PC-3 (cell line): ENCODE measurements at regions not wholly inside any gene's neighbourhood (a gene's known extent, or its start where the extent isn't known, plus 50 kb on each side); places are given as distances from the start of the nearest gene placed in this dataset.
A peak's percentile ranks its signal among the peaks of the same experiment; 100 is the strongest.

Experiments used
- EZH2 ChIP-seq: fragments of 300-600 bp; sonication (generic); IDR thresholded peaks from one replicate; pipeline ENCODE4 v1.6.1; 2017; ENCODE audit warnings: antibody characterized with exemption, mild to moderate bottlenecking, low read length; ENCODE audit not compliant: unreplicated experiment
- EZH2phosphoT487 ChIP-seq: fragments of 300-600 bp; sonication (generic); IDR thresholded peaks from 2 replicates; pipeline ENCODE4 v1.6.1; 2018; ENCODE audit warnings: mild to moderate bottlenecking, antibody characterized with exemption, low read length, borderline replicate concordance
- TF ChIP-seq, protein P1 (sequence below): fragments of 300-600 bp; sonication (generic); conservative IDR thresholded peaks from 2 replicates; pipeline ENCODE4 v1.5.1; 2017; ENCODE audit warnings: antibody characterized with exemption, low read depth, mild to moderate bottlenecking, low read length

DNA sequence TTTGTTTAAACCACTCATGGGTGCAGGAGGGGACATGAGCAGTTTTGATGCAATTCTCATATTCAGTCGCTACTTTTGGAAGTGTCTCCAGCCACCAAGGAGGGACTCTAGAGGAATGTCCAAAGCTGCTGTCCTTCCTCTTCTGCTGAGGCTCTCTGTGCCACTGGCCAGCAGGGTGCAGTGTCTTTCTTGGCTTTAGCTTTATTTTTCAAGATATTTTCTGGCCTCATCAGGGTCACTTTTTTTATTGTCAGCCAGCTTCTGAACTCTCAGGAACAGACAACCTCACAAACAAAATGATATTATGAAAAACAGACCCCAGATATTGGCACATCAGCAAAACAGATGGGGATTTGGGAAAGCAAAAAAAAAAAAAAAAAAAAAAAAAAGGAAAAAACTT lies 289.3 kb upstream of the ZSWIM2 start:
- TF ChIP-seq, protein P1, sequence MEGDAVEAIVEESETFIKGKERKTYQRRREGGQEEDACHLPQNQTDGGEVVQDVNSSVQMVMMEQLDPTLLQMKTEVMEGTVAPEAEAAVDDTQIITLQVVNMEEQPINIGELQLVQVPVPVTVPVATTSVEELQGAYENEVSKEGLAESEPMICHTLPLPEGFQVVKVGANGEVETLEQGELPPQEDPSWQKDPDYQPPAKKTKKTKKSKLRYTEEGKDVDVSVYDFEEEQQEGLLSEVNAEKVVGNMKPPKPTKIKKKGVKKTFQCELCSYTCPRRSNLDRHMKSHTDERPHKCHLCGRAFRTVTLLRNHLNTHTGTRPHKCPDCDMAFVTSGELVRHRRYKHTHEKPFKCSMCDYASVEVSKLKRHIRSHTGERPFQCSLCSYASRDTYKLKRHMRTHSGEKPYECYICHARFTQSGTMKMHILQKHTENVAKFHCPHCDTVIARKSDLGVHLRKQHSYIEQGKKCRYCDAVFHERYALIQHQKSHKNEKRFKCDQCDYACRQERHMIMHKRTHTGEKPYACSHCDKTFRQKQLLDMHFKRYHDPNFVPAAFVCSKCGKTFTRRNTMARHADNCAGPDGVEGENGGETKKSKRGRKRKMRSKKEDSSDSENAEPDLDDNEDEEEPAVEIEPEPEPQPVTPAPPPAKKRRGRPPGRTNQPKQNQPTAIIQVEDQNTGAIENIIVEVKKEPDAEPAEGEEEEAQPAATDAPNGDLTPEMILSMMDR, result peak; percentile 73
- TF ChIP-seq EZH2, result no peak
- no peak for TF ChIP-seq EZH2phosphoT487
